H9 (cell line): ENCODE measurements at regions not wholly inside any gene's neighbourhood (a gene's known extent, or its start where the extent isn't known, plus 50 kb on each side); places are given as distances from the start of the nearest gene placed in this dataset.

Experiments used
- DNase-seq: peaks from one replicate; pipeline ENCODE4 v3.0.0-alpha.2; 2017
- H2AFZ ChIP-seq: one replicate; pipeline ENCODE4 v1.6.1; 2013; ENCODE audit warnings: mild to moderate bottlenecking, low read length, control low read depth, moderate library complexity
- H2AK5ac ChIP-seq: 2 replicates; pipeline ENCODE4 v1.6.1; 2013; ENCODE audit warnings: low read length, control low read depth, mixed read lengths; ENCODE audit not compliant: insufficient read length
- H2BK120ac ChIP-seq: one replicate; pipeline ENCODE4 v1.6.1; 2013; ENCODE audit warnings: low read depth, mild to moderate bottlenecking, low read length, control low read depth, inconsistent platforms; ENCODE audit not compliant: poor library complexity, severe bottlenecking
- H2BK12ac ChIP-seq: 2 replicates; pipeline ENCODE4 v1.6.1; 2013; ENCODE audit warnings: low read length, control low read depth, mixed read lengths, low read depth; ENCODE audit not compliant: insufficient read length
- H2BK15ac ChIP-seq: 2 replicates; pipeline ENCODE4 v1.6.1; 2013; ENCODE audit warnings: low read depth, low read length, control low read depth
- H2BK20ac ChIP-seq: one replicate; pipeline ENCODE4 v1.6.1; 2013; ENCODE audit warnings: low read depth, mild to moderate bottlenecking, low read length, control low read depth, inconsistent platforms; ENCODE audit not compliant: poor library complexity, severe bottlenecking
- H2BK5ac ChIP-seq: 2 replicates; pipeline ENCODE4 v1.6.1; 2013; ENCODE audit warnings: low read length, control low read depth, mixed read lengths; ENCODE audit not compliant: insufficient read length
- H3K14ac ChIP-seq: 2 replicates; pipeline ENCODE4 v1.6.1; 2013; ENCODE audit warnings: low read length, control low read depth; ENCODE audit not compliant: insufficient read depth
- H3K18ac ChIP-seq: 2 replicates; pipeline ENCODE4 v1.6.1; 2013; ENCODE audit warnings: low read depth, mild to moderate bottlenecking, mixed read lengths, low read length, control low read depth; ENCODE audit not compliant: insufficient read length
- H3K23ac ChIP-seq: 2 replicates; pipeline ENCODE4 v1.6.1; 2013; ENCODE audit warnings: low read length, control low read depth, mixed read lengths, low read depth; ENCODE audit not compliant: insufficient read length
- H3K23me2 ChIP-seq: 2 replicates; pipeline ENCODE4 v1.6.1; 2013; ENCODE audit warnings: low read depth, mild to moderate bottlenecking, mixed read lengths, low read length, control low read depth; ENCODE audit not compliant: insufficient read length, poor library complexity, severe bottlenecking
- H3K27ac ChIP-seq: 2 replicates; pipeline ENCODE4 v1.5.1; 2013; ENCODE audit warnings: low read length, control low read depth, mixed read lengths, low read depth; ENCODE audit not compliant: insufficient read length
- H3K27me3 ChIP-seq: 2 replicates; pipeline ENCODE4 v1.6.1; 2013; ENCODE audit warnings: low read length, control low read depth, inconsistent platforms; ENCODE audit not compliant: insufficient read depth
- H3K4ac ChIP-seq: 2 replicates; pipeline ENCODE4 v1.6.1; 2013; ENCODE audit warnings: low read depth, mild to moderate bottlenecking, control low read depth, inconsistent platforms, low read length, moderate library complexity
- H3K4me1 ChIP-seq: 2 replicates; pipeline ENCODE4 v1.6.1; 2013; ENCODE audit warnings: low read length, control low read depth, inconsistent platforms; ENCODE audit not compliant: insufficient read depth
- H3K4me2 ChIP-seq: 2 replicates; pipeline ENCODE4 v1.6.1; 2013; ENCODE audit warnings: low read length, control low read depth, mixed read lengths; ENCODE audit not compliant: insufficient read length, insufficient read depth
- H3K56ac ChIP-seq: 2 replicates; pipeline ENCODE4 v1.6.1; 2013; ENCODE audit warnings: low read depth, mild to moderate bottlenecking, mixed read lengths, low read length, control low read depth; ENCODE audit not compliant: insufficient read length
- H3K79me1 ChIP-seq: 2 replicates; pipeline ENCODE4 v1.6.1; 2013; ENCODE audit warnings: low read depth, mild to moderate bottlenecking, moderate library complexity, low read length, control low read depth, inconsistent platforms; ENCODE audit not compliant: insufficient read depth, poor library complexity, severe bottlenecking
- H3K79me2 ChIP-seq: 2 replicates; pipeline ENCODE4 v1.6.1; 2013; ENCODE audit warnings: low read length, control low read depth, inconsistent platforms; ENCODE audit not compliant: insufficient read depth
- H3K9ac ChIP-seq: 2 replicates; pipeline ENCODE4 v1.6.1; 2013; ENCODE audit warnings: low read length, control low read depth, mixed read lengths; ENCODE audit not compliant: insufficient read length; ENCODE audit errors: extremely low read depth
- H3K9me3 ChIP-seq: one replicate; pipeline ENCODE4 v1.6.1; 2013; ENCODE audit warnings: low read depth, low read length, inconsistent platforms; ENCODE audit not compliant: control insufficient read depth
- H3T11ph ChIP-seq: one replicate; pipeline ENCODE4 v1.6.1; 2013; ENCODE audit warnings: mild to moderate bottlenecking, low read length, control low read depth, inconsistent platforms
- H4K20me1 ChIP-seq: one replicate; pipeline ENCODE4 v1.6.1; 2013; ENCODE audit not compliant: control insufficient read depth, insufficient read length, insufficient read depth
- H4K5ac ChIP-seq: 2 replicates; pipeline ENCODE4 v1.6.1; 2013; ENCODE audit warnings: low read depth, mild to moderate bottlenecking, mixed read lengths, low read length, control low read depth; ENCODE audit not compliant: insufficient read length
- H4K8ac ChIP-seq: replicated peaks from 2 replicates; pipeline ENCODE4 v1.6.1; 2013; ENCODE audit warnings: low read length, control low read depth, mixed read lengths, low read depth; ENCODE audit not compliant: insufficient read length
- H4K91ac ChIP-seq: 2 replicates; pipeline ENCODE4 v1.6.1; 2013; ENCODE audit warnings: low read depth, mild to moderate bottlenecking, moderate library complexity, mixed read lengths, low read length, control low read depth; ENCODE audit not compliant: insufficient read length
- H3K27ac Mint-ChIP-seq, 3 experiments: 2 replicates in 2 of 3; 3 replicates in 1 of 3; pipeline ENCODE4 v1.8.0; 2020 to 2021; ENCODE audit warnings: mixed read lengths in 3 of 3, mild to moderate bottlenecking in 1 of 3, moderate library complexity in 1 of 3
- H3K27me3 Mint-ChIP-seq: 2 replicates; pipeline ENCODE4 v1.8.0; 2021; ENCODE audit warnings: low read depth, mild to moderate bottlenecking, moderate library complexity, mixed read lengths
- H3K36me3 Mint-ChIP-seq, 3 experiments: 2 replicates in 2 of 3; 3 replicates in 1 of 3; pipeline ENCODE4 v1.8.0; 2020 to 2021; ENCODE audit warnings: low read depth in 3 of 3, mixed read lengths in 3 of 3; ENCODE audit not compliant: insufficient read depth in 1 of 3
- H3K4me1 Mint-ChIP-seq, 2 experiments: 2 replicates each; pipeline ENCODE4 v1.8.0; 2020; ENCODE audit warnings: mixed read lengths in 2 of 2
- H3K4me3 Mint-ChIP-seq, 2 experiments: 2 replicates in 1 of 2; 3 replicates in 1 of 2; pipeline ENCODE4 v1.8.0; 2020 to 2021; ENCODE audit warnings: mild to moderate bottlenecking in 2 of 2, mixed read lengths in 2 of 2, moderate library complexity in 1 of 2
- H3K9me3 Mint-ChIP-seq, 2 experiments: 2 replicates in 1 of 2; 3 replicates in 1 of 2; pipeline ENCODE4 v1.8.0; 2020; ENCODE audit warnings: mild to moderate bottlenecking in 2 of 2, mixed read lengths in 2 of 2, moderate library complexity in 1 of 2
- CTCF ChIP-seq: fragments of 200-600 bp; sonication (generic); conservative IDR thresholded peaks from 3 replicates; pipeline ENCODE4 v1.8.0; 2021; ENCODE audit warnings: antibody characterized with exemption, mild to moderate bottlenecking
- WGBS: extraction: QIAGEN DNeasy Blood & Tissue Kit; methylation state at CpG from one replicate; pipeline ENCODE4 v1.1.7; 2013; ENCODE audit warnings: missing lambda C conversion rate, low lambda C conversion rate, mixed read lengths; ENCODE audit not compliant: insufficient read length; ENCODE audit errors: extremely low coverage; 5-methylcytosine and 5-hydroxymethylcytosine counted together

GRCh38 chr2:228559774-228560415 is 378.4 kb upstream of the SPHKAP start:
- no peaks in the 10 kb centered on the region; a peak in 1 of 7 replicates for H3K36me3 Mint-ChIP-seq
- no peak for DNase-seq
- H3K27me3 ChIP-seq = no peaks in the 10 kb centered on the region
- no peaks in the 10 kb centered on the region for H3K27me3 Mint-ChIP-seq
- H3K23me2 ChIP-seq = no peaks in the 10 kb centered on the region
- no peak overlapping the region for H2BK20ac ChIP-seq
- no peak overlapping the region for H3K27ac ChIP-seq
- no peak overlapping the region for H3K4me3 Mint-ChIP-seq
- H3K4me1 Mint-ChIP-seq = no peaks in the 10 kb centered on the region
- H3K79me1 ChIP-seq = no peaks in the 10 kb centered on the region
- no peak overlapping the region for H2BK120ac ChIP-seq
- H3K18ac ChIP-seq = no peak overlapping the region
- no CpG with 5 or more reads among the region's 3 CpGs for WGBS
- H4K20me1 ChIP-seq = no peaks in the 10 kb centered on the region
- H4K8ac ChIP-seq = no peak overlapping the region
- H3K23ac ChIP-seq = no peak overlapping the region
- no peak for TF ChIP-seq CTCF
- H3K27ac Mint-ChIP-seq = no peak overlapping the region
- no peak overlapping the region for H3K9ac ChIP-seq
- no peak overlapping the region for H2BK5ac ChIP-seq
- no peak overlapping the region for H2BK15ac ChIP-seq
- H4K91ac ChIP-seq = no peak overlapping the region
- H3K9me3 Mint-ChIP-seq = no peaks in the 10 kb centered on the region
- no peaks in the 10 kb centered on the region for H3K9me3 ChIP-seq
- H2AFZ ChIP-seq = no peak overlapping the region
- no peaks in the 10 kb centered on the region for H3K79me2 ChIP-seq
- H3K56ac ChIP-seq = no peak overlapping the region
- no peak overlapping the region for H3K14ac ChIP-seq
- no peak overlapping the region for H3T11ph ChIP-seq
- H4K5ac ChIP-seq = no peak overlapping the region
- no peak overlapping the region for H3K4ac ChIP-seq
- no peak overlapping the region for H2BK12ac ChIP-seq
- H3K4me1 ChIP-seq = no peaks in the 10 kb centered on the region
- no peak overlapping the region for H3K4me2 ChIP-seq
- H2AK5ac ChIP-seq = no peak overlapping the region
